Mucosa of rectum (tissue), 2 donors: ENCODE measurements at regions not wholly inside any gene's neighbourhood (a gene's known extent, or its start where the extent isn't known, plus 50 kb on each side); places are given as distances from the start of the nearest gene placed in this dataset.

Source experiments
- H3K27ac ChIP-seq, 2 donors: one replicate each; pipeline ENCODE4 v1.7.0; 2013; ENCODE audit warnings: inconsistent platforms in 2 of 2, low read depth in 2 of 2, low read length in 2 of 2
- H3K27me3 ChIP-seq, 2 donors: one replicate each; pipeline ENCODE4 v1.7.0; 2013; ENCODE audit warnings: low read length in 2 of 2; ENCODE audit not compliant: control insufficient read depth in 2 of 2, insufficient read depth in 2 of 2
- H3K36me3 ChIP-seq, 2 donors: one replicate each; pipeline ENCODE4 v1.7.0; 2013; ENCODE audit warnings: low read length in 2 of 2; ENCODE audit not compliant: control insufficient read depth in 2 of 2, insufficient read depth in 2 of 2
- H3K4me1 ChIP-seq, 2 donors: one replicate each; pipeline ENCODE4 v1.7.0; 2013; ENCODE audit warnings: low read length in 2 of 2, mild to moderate bottlenecking in 1 of 2; ENCODE audit not compliant: control insufficient read depth in 2 of 2, insufficient read depth in 2 of 2
- H3K4me3 ChIP-seq, 2 donors: one replicate each; pipeline ENCODE4 v1.7.0; 2013; ENCODE audit warnings: low read length in 2 of 2
- H3K9ac ChIP-seq, 2 donors: one replicate each; pipeline ENCODE4 v1.7.0; 2013; ENCODE audit warnings: low read length in 2 of 2, low read depth in 1 of 2, mild to moderate bottlenecking in 1 of 2
- H3K9me3 ChIP-seq, 2 donors: one replicate each; pipeline ENCODE4 v1.7.0; 2013; ENCODE audit warnings: low read length in 2 of 2; ENCODE audit not compliant: control insufficient read depth in 2 of 2
- donor health status: healthy.
- donor health status: Normal muscosa, but diverticular disease.

DNA sequence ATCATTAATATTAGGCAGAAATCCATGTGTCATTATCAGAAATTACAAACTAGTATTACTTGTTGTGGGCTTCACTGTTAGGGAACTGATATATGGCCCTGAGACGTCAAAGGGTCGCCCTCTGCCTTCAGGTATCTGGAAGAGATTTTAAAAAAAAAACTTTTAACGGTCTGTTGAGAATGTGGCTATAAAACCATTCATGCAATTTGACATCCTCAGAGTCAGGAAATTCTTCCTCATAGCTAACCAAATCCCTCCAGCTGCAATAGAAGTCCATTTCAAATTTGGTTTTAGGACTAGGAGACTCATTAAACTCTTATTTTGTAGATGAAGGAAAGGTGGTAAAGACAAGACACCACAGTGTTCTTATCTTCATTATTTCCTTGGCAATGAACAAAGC lies 194.2 kb upstream of the NOCT start:
- Histone ChIP-seq H3K4me1 (no peaks in the 10 kb centered on the region), H3K9ac (no peak overlapping the region), H3K27ac (no peak overlapping the region), H3K4me3 (no peak overlapping the region), H3K36me3 (no peaks in the 10 kb centered on the region), H3K27me3 (no peaks in the 10 kb centered on the region), H3K9me3 (no peaks in the 10 kb centered on the region)

DNA sequence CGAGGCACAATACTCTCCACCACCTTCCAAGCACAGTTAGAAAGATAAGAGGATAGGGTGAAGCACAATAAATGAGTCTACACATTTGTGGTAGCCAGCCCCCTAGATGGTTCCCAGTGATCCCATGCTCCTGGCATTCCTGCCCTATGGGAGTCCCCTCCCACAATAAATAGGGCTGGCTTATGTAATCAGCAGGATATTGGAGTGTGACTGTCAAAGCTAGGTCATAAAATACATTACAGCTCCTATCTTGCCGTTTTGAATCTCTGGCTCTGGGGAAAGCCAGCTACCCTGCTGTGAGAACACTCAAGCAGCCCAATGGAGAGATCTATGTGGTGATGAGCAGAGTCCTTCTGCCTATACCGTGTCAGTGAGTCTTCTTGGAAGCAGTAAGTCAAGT lies 198.7 kb upstream of the NOCT start:
- H3K27me3 ChIP-seq, result no peaks in the 10 kb centered on the region
- no peaks in the 10 kb centered on the region for H3K36me3 ChIP-seq
- no peak overlapping the region for H3K27ac ChIP-seq
- no peak overlapping the region for H3K9ac ChIP-seq
- H3K9me3 ChIP-seq, result no peaks in the 10 kb centered on the region
- H3K4me1 ChIP-seq, result no peaks in the 10 kb centered on the region
- no peak overlapping the region for H3K4me3 ChIP-seq

DNA sequence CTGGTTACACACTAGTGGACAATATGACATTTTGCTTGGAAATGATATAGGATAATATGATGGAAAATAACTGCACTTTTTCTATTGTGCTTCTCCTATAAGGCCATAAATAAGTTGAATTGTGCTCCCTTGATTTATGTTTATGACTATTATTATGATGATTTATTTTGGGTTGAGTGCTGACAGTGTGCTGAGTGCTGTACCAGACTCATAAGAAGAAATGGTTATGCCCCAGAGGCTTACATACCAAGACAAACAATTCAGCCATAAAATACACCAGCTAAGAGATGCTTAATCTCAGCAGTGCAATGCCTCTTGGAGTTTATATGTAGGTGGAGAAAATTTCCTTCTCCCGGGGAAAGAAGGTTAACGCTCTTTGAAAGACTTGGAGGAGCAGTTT lies 199.8 kb upstream of the NOCT start:
- Histone ChIP-seq H3K9me3 (no peaks in the 10 kb centered on the region), H3K36me3 (no peaks in the 10 kb centered on the region), H3K4me1 (no peaks in the 10 kb centered on the region), H3K27ac (no peak overlapping the region), H3K9ac (no peak overlapping the region), H3K4me3 (no peak overlapping the region), H3K27me3 (no peaks in the 10 kb centered on the region)

DNA sequence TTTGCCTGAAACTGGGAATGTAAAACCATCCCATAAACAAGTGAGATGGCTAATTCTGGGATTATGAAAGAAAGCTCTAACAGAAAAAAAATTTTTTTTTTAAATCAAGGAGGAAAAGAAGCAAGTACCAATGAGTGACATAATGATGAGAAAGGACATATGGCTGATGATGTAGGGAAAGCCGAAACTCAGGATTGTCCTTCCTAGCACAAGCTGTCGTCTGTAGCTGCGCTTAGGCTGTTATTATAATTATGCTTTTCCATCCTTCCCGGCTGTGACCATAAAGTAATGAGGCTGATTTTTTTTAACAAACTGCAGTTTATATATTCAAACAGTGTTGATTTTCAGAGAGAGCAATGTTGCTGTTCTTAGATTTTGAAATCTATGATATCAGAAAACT lies 209.8 kb upstream of the NOCT start:
- peaks cover 0 to 3% of the 10 kb centered on the region in 2 donors for H3K27me3 ChIP-seq

DNA sequence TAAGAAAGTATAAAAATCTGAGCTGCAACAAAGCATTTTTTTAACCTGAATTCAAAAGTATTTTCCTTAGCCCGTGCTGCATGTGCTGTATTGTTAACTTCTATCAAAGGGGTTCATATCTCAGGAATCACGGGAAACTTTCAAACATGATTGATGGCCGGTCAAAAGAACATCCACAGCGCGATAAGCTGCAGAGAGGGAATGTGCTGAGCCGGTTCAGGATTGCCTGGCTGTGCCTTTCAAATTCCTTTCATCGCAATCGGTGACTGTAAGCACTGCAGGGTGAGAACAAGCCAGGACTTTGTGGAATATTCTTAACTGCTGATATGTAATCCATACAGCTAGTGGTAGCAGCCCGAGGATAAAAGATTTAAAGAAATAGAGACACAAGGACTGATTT lies 210.9 kb upstream of the NOCT start:
- no peak overlapping the region for H3K27ac ChIP-seq
- H3K4me1 ChIP-seq, result no peaks in the 10 kb centered on the region
- H3K9me3 ChIP-seq, result no peaks in the 10 kb centered on the region
- H3K36me3 ChIP-seq, result no peaks in the 10 kb centered on the region
- H3K9ac ChIP-seq, result no peak overlapping the region
- peaks cover 0 to 3% of the 10 kb centered on the region in 2 donors for H3K27me3 ChIP-seq
- no peak overlapping the region for H3K4me3 ChIP-seq

More for the DNA sequence above, 209.8 kb upstream of the NOCT start:
- Histone ChIP-seq H3K36me3 (no peaks in the 10 kb centered on the region), H3K9ac (no peak overlapping the region), H3K4me3 (no peak overlapping the region), H3K4me1 (no peaks in the 10 kb centered on the region), H3K27ac (no peak overlapping the region), H3K9me3 (no peaks in the 10 kb centered on the region)

DNA sequence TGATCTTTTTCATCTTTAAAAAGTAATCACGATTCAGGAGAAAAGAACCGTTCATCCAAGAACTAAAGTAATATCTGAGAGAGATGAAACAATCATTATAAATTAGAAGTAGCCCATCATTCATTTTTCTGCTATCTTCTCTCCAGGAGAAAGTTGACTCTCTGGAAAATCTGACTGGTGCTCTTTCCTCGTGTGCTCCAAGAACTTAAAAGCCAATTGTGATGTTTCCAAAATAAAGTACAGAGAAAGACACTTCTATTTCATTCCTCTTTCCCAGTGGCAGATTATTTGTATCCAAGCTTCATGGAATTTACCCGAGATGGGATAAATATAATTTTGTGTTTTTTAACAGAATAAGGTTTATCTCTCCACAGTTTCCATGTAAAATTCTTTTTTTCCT lies 212.5 kb upstream of the NOCT start:
- Histone ChIP-seq H3K27me3 (peaks cover 0 to 3% of the 10 kb centered on the region in 2 donors), H3K27ac (no peak overlapping the region), H3K36me3 (no peaks in the 10 kb centered on the region), H3K9ac (no peak overlapping the region), H3K9me3 (no peaks in the 10 kb centered on the region), H3K4me3 (no peak overlapping the region), H3K4me1 (no peaks in the 10 kb centered on the region)

DNA sequence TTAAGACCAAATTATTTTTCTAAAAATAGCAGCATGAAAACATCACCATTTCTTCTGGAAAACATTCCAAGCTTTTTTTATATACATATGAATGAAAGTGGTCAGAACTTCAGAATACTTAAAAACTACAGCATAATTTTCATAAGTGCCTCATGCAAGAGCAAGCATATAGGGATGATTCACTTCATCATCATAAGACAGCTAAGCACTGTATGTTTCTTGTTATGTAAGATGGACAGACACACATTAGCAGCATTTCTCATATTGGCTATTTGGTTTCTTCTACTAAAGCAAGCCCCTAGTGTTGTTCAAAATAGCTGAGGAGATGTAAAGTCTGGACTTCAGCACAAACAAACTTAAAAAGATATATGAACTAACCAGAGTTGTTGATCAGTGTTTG lies 213.1 kb upstream of the NOCT start:
- H3K27me3 ChIP-seq, result peaks cover 0 to 3% of the 10 kb centered on the region in 2 donors
- H3K4me3 ChIP-seq, result no peak overlapping the region

DNA sequence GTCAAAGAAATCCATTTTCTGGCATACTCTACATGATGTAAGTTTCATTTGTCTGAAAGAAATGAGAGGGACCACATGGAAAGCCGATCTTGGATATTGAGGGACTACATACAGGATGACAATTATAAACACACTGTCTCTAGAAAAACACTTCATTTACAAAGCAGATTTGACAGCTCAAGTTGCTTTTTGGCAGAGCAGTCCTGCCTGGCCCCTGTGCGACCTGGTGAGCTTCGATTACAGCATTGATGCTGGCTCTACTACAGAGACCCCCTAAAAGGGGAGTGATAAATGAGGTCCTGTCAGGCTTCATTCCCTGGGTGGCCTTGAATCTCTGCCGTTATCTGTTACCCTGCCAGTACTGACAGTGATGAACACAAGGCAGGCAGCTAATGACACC lies 215.2 kb upstream of the NOCT start:
- H3K27ac ChIP-seq, result no peak overlapping the region
- H3K4me1 ChIP-seq, result no peaks in the 10 kb centered on the region
- H3K9ac ChIP-seq, result no peak overlapping the region
- H3K4me3 ChIP-seq, result no peak overlapping the region
- no peaks in the 10 kb centered on the region for H3K9me3 ChIP-seq
- peaks cover 0 to 3% of the 10 kb centered on the region in 2 donors for H3K27me3 ChIP-seq
- no peaks in the 10 kb centered on the region for H3K36me3 ChIP-seq

More for the DNA sequence above, 213.1 kb upstream of the NOCT start:
- Histone ChIP-seq H3K36me3 (no peaks in the 10 kb centered on the region), H3K4me1 (no peaks in the 10 kb centered on the region), H3K9ac (no peak overlapping the region), H3K27ac (no peak overlapping the region), H3K9me3 (no peaks in the 10 kb centered on the region)

DNA sequence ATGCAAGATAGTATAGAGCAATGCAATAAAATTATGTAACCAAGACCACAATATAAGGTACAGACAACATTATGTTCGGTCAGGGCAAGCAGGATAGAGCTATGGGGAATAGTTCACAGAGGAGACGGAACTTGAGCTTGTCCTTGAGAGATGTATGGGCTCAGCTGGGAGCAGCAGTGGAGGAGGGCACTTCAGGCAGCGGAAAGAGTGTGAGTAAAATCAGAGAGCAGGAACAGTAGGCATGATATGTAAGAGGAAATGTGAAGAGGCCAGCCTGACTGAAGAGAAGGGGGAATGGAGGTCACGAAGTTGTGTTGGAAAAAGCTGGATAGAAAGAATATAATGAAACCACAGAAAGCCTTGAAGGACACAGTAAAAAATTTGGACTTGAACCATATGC lies 217.2 kb upstream of the NOCT start:
- no peaks in the 10 kb centered on the region for H3K4me1 ChIP-seq
- H3K9ac ChIP-seq, result no peak overlapping the region
- no peak overlapping the region for H3K27ac ChIP-seq
- H3K36me3 ChIP-seq, result no peaks in the 10 kb centered on the region
- no peak overlapping the region for H3K4me3 ChIP-seq
- H3K9me3 ChIP-seq, result no peaks in the 10 kb centered on the region
- no peaks in the 10 kb centered on the region for H3K27me3 ChIP-seq

DNA sequence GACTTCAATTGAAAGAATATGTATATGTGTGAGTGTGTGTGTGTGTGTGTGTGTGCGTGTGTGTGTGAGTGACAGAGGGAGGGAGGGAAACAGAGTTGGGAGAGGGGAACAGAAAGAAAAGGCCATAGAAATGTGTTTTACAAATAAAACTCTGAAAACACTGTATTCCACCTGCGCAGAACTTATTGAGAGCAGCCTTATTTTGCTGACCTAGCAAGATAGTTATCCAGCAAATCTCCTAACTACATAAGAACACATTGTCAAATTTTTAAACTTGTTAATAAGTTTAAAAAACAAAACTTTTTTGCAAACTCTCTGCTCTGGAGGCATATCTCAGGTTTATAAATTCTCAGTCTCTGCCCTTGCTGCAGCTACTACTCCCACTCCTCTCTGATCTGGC lies 217.9 kb upstream of the NOCT start:
- Histone ChIP-seq H3K27me3 (no peaks in the 10 kb centered on the region), H3K27ac (no peak overlapping the region), H3K9me3 (no peaks in the 10 kb centered on the region), H3K9ac (no peak overlapping the region), H3K4me1 (no peaks in the 10 kb centered on the region), H3K4me3 (no peak overlapping the region), H3K36me3 (no peaks in the 10 kb centered on the region)

DNA sequence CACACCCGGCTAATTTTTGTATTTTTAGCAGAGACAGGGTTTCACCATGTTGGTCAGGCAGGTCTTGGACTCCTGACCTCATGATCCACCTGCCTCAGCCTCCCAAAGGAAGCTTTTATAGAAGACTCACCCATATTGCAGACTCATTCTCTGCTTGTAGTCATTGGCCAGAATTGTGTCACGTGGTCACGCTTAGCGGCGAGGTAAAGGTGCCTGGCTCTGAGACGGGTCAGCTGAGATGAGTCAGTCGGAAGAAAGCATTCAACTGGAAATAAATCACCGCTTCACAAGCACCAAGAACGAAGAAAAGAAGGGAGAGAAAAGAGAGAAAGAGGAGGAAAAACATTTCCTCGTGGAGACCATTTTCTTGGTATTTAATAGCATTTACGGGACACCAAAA lies 218.8 kb upstream of the NOCT start:
- Histone ChIP-seq H3K4me3 (no peak overlapping the region), H3K9ac (no peak overlapping the region), H3K27ac (no peak overlapping the region), H3K4me1 (no peaks in the 10 kb centered on the region), H3K27me3 (no peaks in the 10 kb centered on the region), H3K36me3 (no peaks in the 10 kb centered on the region), H3K9me3 (no peaks in the 10 kb centered on the region)
